Peyer's patch (tissue), 4 donors: ENCODE measurements at regions not wholly inside any gene's neighbourhood (a gene's known extent, or its start where the extent isn't known, plus 50 kb on each side); places are given as distances from the start of the nearest gene placed in this dataset.

Experiments used
- DNase-seq, 3 donors: peaks; one replicate each; pipeline ENCODE4 v3.0.0-alpha.2; 2017 to 2019
- H3K27ac ChIP-seq, 4 donors: fragments of 200-600 bp; sonication (generic); one replicate each; pipeline ENCODE4 v1.5.1; 2016 to 2019
- H3K27me3 ChIP-seq, 2 donors: fragments of 200-600 bp; sonication (generic); one replicate each; pipeline ENCODE4 v1.5.1; 2019
- H3K36me3 ChIP-seq, 3 donors: fragments of 200-600 bp; sonication (generic); one replicate each; pipeline ENCODE4 v1.5.1; 2016 to 2019
- H3K4me1 ChIP-seq, 4 donors: fragments of 200-600 bp; sonication (generic); one replicate each; pipeline ENCODE4 v1.5.1; 2016 to 2019
- H3K4me3 ChIP-seq, 4 donors: fragments of 200-600 bp; sonication (generic); 1 replicate in 3 of 4; 2 replicates in 1 of 4; pipeline ENCODE4 v1.5.1; 2016 to 2019; ENCODE audit warnings: mild to moderate bottlenecking in 1 of 4
- H3K9me3 ChIP-seq, 4 donors: fragments of 200-600 bp; sonication (generic); one replicate each; pipeline ENCODE4 v1.5.1; 2016 to 2019; ENCODE audit warnings: mild to moderate bottlenecking in 1 of 4
- POLR2A ChIP-seq, 2 donors: fragments of 450-650 bp; IDR thresholded peaks; one replicate each; pipeline ENCODE4 v1.5.1; 2017; ENCODE audit warnings: antibody characterized with exemption in 2 of 2, mild to moderate bottlenecking in 2 of 2, moderate library complexity in 2 of 2
- TF ChIP-seq, protein P1 (sequence below), 6 experiments: fragments of 450-650 bp in 4 of 6; fragments of 200-600 bp in 2 of 6; sonication (generic) in 1 of 6; IDR thresholded peaks; one replicate each; pipeline ENCODE4 v1.5.1; 2017 to 2019; ENCODE audit warnings: antibody characterized with exemption in 6 of 6, mild to moderate bottlenecking in 3 of 6, moderate library complexity in 1 of 6

DNA sequence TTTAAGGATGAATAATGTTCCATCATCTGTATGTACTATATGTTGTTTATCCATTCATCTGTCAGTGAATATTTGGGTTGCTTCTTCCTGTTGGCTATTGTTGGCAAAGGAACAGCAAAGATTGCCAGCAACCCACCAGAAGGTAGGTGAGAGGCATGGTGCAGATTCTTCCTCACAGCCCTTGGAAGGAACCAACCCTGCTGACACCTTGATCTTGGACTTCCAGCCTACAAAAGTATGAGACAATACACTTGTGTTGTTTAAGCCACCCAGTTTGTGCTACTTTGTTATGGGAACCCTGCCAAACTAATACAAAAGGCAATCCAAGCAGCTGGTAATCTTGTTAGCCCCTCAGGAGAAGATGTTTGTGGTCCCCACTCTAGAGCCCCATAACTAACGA, 122.0 kb downstream of the CARTPT start:
- Histone ChIP-seq H3K9me3 (no peaks in the 10 kb centered on the region), H3K27me3 (no peaks in the 10 kb centered on the region), H3K4me1 (no peaks in the 10 kb centered on the region), H3K36me3 (no peaks in the 10 kb centered on the region), H3K27ac (no peak overlapping the region), H3K4me3 (no peak overlapping the region)
- DNase-seq, result no peak
- TF ChIP-seq, protein P1, sequence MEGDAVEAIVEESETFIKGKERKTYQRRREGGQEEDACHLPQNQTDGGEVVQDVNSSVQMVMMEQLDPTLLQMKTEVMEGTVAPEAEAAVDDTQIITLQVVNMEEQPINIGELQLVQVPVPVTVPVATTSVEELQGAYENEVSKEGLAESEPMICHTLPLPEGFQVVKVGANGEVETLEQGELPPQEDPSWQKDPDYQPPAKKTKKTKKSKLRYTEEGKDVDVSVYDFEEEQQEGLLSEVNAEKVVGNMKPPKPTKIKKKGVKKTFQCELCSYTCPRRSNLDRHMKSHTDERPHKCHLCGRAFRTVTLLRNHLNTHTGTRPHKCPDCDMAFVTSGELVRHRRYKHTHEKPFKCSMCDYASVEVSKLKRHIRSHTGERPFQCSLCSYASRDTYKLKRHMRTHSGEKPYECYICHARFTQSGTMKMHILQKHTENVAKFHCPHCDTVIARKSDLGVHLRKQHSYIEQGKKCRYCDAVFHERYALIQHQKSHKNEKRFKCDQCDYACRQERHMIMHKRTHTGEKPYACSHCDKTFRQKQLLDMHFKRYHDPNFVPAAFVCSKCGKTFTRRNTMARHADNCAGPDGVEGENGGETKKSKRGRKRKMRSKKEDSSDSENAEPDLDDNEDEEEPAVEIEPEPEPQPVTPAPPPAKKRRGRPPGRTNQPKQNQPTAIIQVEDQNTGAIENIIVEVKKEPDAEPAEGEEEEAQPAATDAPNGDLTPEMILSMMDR (IDR thresholded peaks at IDR 0.05), result no peak
- TF ChIP-seq POLR2A (IDR thresholded peaks at IDR 0.05), result no peak

DNA sequence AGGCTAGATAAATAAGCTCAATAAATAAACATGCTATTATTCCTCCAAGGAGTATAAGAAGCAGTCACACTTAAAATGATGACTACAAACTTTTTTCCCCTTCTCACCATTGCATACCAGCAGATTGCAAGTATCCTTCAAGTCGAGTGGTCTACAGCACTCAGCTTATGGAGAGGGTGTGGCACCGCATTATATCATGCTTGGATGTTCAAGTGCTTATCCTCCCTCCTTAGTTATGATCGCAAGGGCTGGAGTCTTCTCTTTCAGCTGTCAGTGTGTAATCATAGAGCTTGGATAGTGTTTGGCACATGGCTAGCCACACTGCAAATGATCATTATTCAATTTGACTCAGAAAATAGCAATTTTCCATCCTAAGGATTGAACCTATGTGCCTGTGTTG, 124.0 kb downstream of the CARTPT start:
- no peak overlapping the region for H3K27ac ChIP-seq
- DNase-seq, result no peak
- no peaks in the 10 kb centered on the region for H3K36me3 ChIP-seq
- H3K9me3 ChIP-seq, result no peaks in the 10 kb centered on the region
- no peaks in the 10 kb centered on the region for H3K4me1 ChIP-seq
- no peak overlapping the region for H3K4me3 ChIP-seq
- no peaks in the 10 kb centered on the region for H3K27me3 ChIP-seq
- no peak for TF ChIP-seq POLR2A (IDR thresholded peaks at IDR 0.05)
- TF ChIP-seq, protein P1 (IDR thresholded peaks at IDR 0.05), result no peak

DNA sequence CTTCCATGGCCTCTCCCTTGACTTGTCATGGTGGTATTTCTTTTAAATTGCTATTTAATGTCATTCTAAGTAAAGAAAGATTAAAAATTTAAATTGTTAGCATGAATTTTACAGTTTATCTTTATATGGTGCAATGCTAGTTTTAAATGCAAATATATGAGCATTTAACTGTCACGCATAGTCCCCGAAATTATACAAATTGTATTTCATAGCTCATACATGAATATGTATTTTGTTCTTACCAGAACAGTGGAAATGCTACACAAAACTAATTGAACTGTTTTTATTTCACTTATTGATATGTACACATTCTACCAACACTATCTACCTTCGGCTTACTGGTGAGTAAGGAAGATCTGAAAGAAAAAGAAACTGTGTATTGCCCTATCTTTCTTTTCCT, 125.8 kb downstream of the CARTPT start:
- TF ChIP-seq POLR2A (IDR thresholded peaks at IDR 0.05), result no peak
- TF ChIP-seq, protein P1 (IDR thresholded peaks at IDR 0.05), result no peak
- no peaks in the 10 kb centered on the region for H3K27me3 ChIP-seq
- H3K27ac ChIP-seq, result no peak overlapping the region
- DNase-seq, result no peak
- H3K4me1 ChIP-seq, result no peaks in the 10 kb centered on the region
- H3K4me3 ChIP-seq, result no peak overlapping the region
- no peaks in the 10 kb centered on the region for H3K36me3 ChIP-seq
- peaks cover 0 to 2% (median 0%) of the 10 kb centered on the region in 4 donors for H3K9me3 ChIP-seq

DNA sequence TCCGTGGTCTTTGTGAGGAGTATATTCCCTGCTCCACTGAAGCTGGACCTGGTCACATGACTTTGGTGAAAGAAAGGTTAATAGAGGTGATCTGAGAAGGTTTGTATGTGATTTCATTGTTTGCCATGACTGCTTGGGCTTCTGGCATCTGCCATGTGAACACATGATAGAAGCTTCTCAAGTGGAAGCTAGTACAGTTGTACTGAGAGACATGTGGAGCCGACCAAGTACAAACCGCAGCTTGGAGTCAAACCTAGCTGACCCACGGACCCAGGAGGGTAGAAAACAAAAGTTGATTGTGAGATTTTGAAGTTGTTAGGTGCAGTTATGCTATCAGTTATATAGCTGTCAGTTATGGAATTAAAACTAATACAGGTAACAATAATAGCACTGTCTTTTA, 140.4 kb downstream of the CARTPT start:
- no peak overlapping the region for H3K27ac ChIP-seq
- H3K9me3 ChIP-seq, result no peaks in the 10 kb centered on the region
- H3K36me3 ChIP-seq, result no peaks in the 10 kb centered on the region
- H3K4me1 ChIP-seq, result no peaks in the 10 kb centered on the region
- TF ChIP-seq, protein P1 (IDR thresholded peaks at IDR 0.05), result no peak
- TF ChIP-seq POLR2A (IDR thresholded peaks at IDR 0.05), result no peak
- H3K4me3 ChIP-seq, result no peak overlapping the region
- H3K27me3 ChIP-seq, result no peaks in the 10 kb centered on the region
- no peak for DNase-seq

DNA sequence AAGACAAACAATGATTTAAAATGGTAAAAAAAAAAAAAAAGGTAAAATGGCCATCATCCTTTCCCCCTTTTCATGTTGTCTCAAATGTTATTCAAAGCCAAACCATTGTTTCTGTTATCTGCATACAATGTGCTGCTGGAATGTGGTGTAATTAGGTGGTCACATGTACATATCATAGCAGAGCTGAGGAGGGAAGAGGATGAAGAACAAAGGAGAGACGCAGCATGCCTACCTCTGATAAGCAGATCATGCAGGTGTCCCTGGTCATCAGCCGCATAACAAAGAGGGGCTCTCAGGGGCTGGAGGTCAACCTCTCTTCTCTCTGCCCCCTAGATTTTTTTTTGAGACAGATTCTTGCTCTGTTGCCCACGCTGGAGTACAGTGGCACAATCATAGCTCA, 141.0 kb downstream of the CARTPT start:
- Histone ChIP-seq H3K27me3 (no peaks in the 10 kb centered on the region), H3K9me3 (no peaks in the 10 kb centered on the region), H3K4me1 (no peaks in the 10 kb centered on the region), H3K27ac (no peak overlapping the region), H3K4me3 (no peak overlapping the region), H3K36me3 (no peaks in the 10 kb centered on the region)
- TF ChIP-seq POLR2A (IDR thresholded peaks at IDR 0.05), result no peak
- TF ChIP-seq, protein P1 (IDR thresholded peaks at IDR 0.05), result no peak
- DNase-seq, result no peak

DNA sequence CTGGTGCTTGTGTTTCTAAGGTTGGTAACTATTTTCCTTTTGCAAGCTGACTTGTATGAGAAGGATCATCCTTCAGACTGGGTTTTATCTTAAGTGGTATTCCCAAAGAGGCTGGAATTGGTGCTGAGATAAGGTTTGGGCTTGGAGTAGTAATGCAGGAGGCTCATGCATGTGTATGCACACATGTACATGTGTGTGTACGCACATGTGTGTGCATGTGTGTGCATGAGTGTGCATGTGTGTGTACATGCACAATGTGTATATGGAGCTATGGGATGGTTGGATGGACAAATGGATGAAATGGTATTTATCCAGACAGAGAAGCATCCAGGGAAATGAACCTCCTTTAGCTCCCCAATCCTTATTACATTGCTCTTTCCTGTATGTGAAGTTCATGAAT, 142.6 kb downstream of the CARTPT start:
- Histone ChIP-seq H3K27ac (no peak overlapping the region), H3K4me1 (no peaks in the 10 kb centered on the region), H3K36me3 (no peaks in the 10 kb centered on the region), H3K27me3 (no peaks in the 10 kb centered on the region), H3K4me3 (no peak overlapping the region), H3K9me3 (no peaks in the 10 kb centered on the region)
- TF ChIP-seq, protein P1 (IDR thresholded peaks at IDR 0.05), result no peak
- no peak for TF ChIP-seq POLR2A (IDR thresholded peaks at IDR 0.05)
- DNase-seq, result no peak
